WERI-Rb-1 (cell line): ENCODE measurements at regions not wholly inside any gene's neighbourhood (a gene's known extent, or its start where the extent isn't known, plus 50 kb on each side); places are given as distances from the start of the nearest gene placed in this dataset.
"Not testable (repeated sequence)": the region's sequence is repeated elsewhere in the genome, so short reads cannot be mapped to it uniquely, and the experiment has no call there.

Source experiments
- DNase-seq: peaks from one replicate; pipeline ENCODE4 v3.0.0-alpha.2; 2020
- H3K27ac ChIP-seq: fragments of 250-450 bp; sonication (Bioruptor Pico); 2 replicates; pipeline ENCODE4 v1.5.1; 2020; ENCODE audit warnings: mild to moderate bottlenecking, moderate library complexity
- H3K27me3 ChIP-seq: fragments of 250-450 bp; sonication (Bioruptor Pico); 2 replicates; pipeline ENCODE4 v1.5.1; 2021; ENCODE audit warnings: mild to moderate bottlenecking, low read depth, moderate library complexity; ENCODE audit not compliant: insufficient read depth, severe bottlenecking
- H3K36me3 ChIP-seq: fragments of 250-450 bp; sonication (Bioruptor Pico); 2 replicates; pipeline ENCODE4 v1.5.1; 2020; ENCODE audit warnings: mild to moderate bottlenecking, moderate library complexity
- H3K4me3 ChIP-seq: 2 replicates; pipeline ENCODE4 v1.5.1; 2011; ENCODE audit warnings: low read depth, mild to moderate bottlenecking, control low read depth, low read length
- H3K9me3 ChIP-seq: fragments of 250-450 bp; sonication (Bioruptor Pico); 2 replicates; pipeline ENCODE4 v1.5.1; 2021; ENCODE audit warnings: mild to moderate bottlenecking, moderate library complexity; ENCODE audit not compliant: severe bottlenecking
- CTCF ChIP-seq: IDR thresholded peaks from 2 replicates; pipeline ENCODE4 v1.5.1; 2011; ENCODE audit warnings: low read depth, mild to moderate bottlenecking, control low read depth, inconsistent platforms, low read length

DNA sequence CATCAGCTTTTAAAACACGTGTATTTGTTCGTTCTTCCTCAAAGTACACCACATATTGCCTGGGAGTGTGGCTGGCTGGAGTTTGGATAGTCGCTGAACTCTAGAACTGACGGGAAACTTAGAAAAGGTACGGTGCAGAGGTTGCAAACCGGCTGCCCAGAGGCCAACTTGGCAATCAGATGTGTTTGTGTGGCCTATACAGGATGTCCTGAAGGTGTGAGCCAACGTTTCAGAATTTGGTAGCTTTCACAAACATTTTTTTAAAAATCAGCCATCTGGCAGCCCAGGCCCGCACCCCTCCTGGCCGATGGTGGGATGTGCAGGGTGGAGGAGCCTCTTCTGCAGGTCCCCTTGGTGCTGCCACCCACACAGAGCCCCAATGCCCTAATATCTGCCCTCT is 73.6 kb upstream of the SLC25A33 start:
- TF ChIP-seq CTCF = no peak
- H3K9me3 ChIP-seq = no peaks in the 10 kb centered on the region
- no peak overlapping the region for H3K27ac ChIP-seq
- no peaks in the 10 kb centered on the region for H3K36me3 ChIP-seq
- DNase-seq = no peak
- H3K27me3 ChIP-seq = no peaks in the 10 kb centered on the region
- no peak overlapping the region for H3K4me3 ChIP-seq

DNA sequence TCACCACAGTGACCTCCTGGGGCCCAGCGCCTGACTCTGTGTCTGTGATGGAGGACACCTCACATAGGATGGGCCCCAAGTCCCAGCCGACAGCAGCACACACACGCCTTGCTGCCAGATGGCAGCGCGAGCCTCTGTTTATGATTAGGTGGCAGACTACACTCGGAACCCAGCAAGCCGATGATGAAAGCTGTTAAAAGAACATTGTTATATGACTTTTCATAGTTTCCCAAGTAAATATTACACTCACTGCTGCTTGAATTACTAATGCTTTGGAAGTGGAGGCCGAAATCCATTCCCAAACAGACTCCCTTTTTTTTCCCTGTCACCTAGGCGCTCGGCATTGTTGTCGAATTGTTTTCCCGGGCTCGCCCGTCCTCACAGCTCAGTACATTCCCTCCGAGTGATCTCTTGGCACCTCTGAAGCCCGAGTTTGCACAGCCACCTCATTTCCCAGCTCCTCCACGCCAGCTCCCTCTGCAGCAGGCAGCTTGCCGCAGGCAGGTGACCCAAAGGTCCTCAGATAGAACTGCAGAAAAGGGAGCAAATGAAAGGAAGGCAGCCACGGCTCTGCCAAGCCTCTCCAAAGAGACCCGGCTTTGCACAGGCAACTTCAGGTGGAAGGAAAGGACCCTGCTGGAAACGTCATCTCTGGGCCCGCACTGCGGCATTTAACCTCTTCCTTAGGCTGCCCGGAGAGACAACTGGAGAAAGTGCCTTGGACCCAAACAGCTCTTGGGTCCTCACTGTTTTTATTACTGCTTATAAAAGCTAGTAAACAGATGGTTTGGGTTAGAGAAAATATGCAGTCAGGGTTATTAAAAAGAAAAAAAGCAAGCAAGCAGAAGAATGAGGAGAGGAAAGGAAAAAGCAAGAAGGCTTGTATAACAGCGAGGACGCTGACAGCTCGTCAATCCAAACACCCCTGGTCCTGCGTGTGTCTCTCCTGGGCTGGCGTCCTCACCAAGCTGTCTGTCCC is 72.2 kb upstream of the SLC25A33 start:
- TF ChIP-seq CTCF = no peak
- Histone ChIP-seq H3K9me3 (no peaks in the 10 kb centered on the region), H3K36me3 (no peaks in the 10 kb centered on the region), H3K27me3 (no peaks in the 10 kb centered on the region), H3K27ac (no peak overlapping the region), H3K4me3 (no peak overlapping the region)
- DNase-seq = no peak

DNA sequence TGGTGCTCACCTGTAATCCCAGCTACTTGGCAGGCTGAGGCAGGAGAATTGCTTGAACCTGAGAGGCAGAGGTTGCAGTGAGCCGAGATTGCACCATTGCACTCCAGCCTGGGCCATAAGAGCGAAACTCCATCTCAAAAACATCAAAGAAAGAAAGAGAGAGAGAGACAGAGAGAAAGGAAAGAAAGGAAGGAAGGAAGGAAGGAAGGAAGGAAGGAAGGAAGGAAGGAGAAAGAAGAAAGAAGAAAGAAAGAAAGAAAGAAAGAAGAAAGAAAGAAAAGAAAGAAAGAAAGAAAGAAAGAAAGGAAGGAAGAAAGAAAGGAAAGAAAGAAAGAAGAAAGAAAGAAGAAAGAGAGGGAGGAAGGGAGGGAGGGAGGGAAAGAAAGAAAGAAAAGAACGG is 69.4 kb upstream of the SLC25A33 start:
- H3K4me3 ChIP-seq, DNase-seq, H3K27ac ChIP-seq, H3K27me3 ChIP-seq, H3K9me3 ChIP-seq, H3K36me3 ChIP-seq: not testable (repeated sequence)

- Histone ChIP-seq H3K27me3 (no peaks in the 10 kb centered on the region), H3K27ac (no peak overlapping the region), H3K9me3 (no peaks in the 10 kb centered on the region), H3K36me3 (no peaks in the 10 kb centered on the region), H3K4me3 (no peak overlapping the region)
- DNase-seq = no peak
- no peak for TF ChIP-seq CTCF
These were observed 67.6 kb upstream of the SLC25A33 start for GRCh38 chr1:9471679-9472078.

DNA sequence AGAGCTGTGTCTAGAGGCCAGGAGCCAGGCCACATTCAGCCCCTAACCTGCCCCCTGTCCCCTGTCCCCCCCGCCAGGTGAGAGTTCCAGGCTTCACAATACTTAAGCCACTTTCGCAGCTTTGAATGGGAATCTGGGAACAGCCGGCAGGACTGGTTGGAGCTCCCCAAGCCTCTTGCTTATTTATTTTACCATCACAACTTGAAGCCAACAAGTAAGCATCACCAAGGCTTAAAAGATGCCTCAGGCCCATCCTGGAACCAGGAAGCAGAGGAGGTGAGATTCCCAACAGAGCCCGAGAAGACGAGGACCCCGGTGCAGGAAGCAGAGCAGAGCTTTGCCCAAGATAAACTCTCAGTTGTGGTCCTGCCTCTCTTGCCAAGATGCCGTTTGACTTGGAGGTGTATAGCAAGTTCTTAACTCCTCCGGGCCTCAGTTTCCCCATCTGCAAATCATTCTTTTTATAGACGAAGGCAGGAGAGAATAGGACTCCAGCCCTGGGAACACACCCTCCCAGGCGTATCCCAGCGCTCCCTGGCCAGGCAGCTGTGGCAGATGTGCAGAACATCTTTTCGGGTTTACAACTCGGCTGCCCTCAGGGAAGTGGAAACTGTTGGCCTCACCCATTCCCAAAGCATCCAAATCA is 66.8 kb upstream of the SLC25A33 start:
- H3K9me3 ChIP-seq = no peaks in the 10 kb centered on the region
- TF ChIP-seq CTCF = no peak
- no peaks in the 10 kb centered on the region for H3K36me3 ChIP-seq
- no peak for DNase-seq
- no peak overlapping the region for H3K27ac ChIP-seq
- no peak overlapping the region for H3K4me3 ChIP-seq
- H3K27me3 ChIP-seq = no peaks in the 10 kb centered on the region

GRCh38 chr1:9473032-9473807 is 66.0 kb upstream of the SLC25A33 start:
- no peak overlapping the region for H3K27ac ChIP-seq
- H3K4me3 ChIP-seq = no peak overlapping the region

More at GRCh38 chr1:9473032-9473807, 66.0 kb upstream of the SLC25A33 start:
- Histone ChIP-seq H3K27me3 (no peaks in the 10 kb centered on the region), H3K36me3 (no peaks in the 10 kb centered on the region), H3K9me3 (no peaks in the 10 kb centered on the region)
- DNase-seq = no peak
- TF ChIP-seq CTCF = no peak
